ENCODE measurements at regions not wholly inside any gene's neighbourhood (a gene's known extent, or its start where the extent isn't known, plus 50 kb on each side); places are given as distances from the start of the nearest gene placed in this dataset.

GRCh38 chr7:16038906-16039305, 352.4 kb upstream of the MEOX2 start:
- POLR2A ChIA-PET (ENCODE audit: low non-redundant PET): no interaction called here
- intact Hi-C loops (cut with micrococcal nuclease; ENCODE audit: unreplicated experiment): no loop called here

GRCh38 chr7:16035392-16035791, 348.9 kb upstream of the MEOX2 start:
- intact Hi-C loops (cut with micrococcal nuclease; ENCODE audit: unreplicated experiment): no loop called here
- no peaks in the 10 kb centered on the region for H3K9me3 ChIP-seq (ENCODE audit: low read depth, low read length, poor library complexity, severe bottlenecking)
- ChIA-PET POLR2A (ENCODE audit: low non-redundant PET) (no interaction called here), CTCF (no interaction called here)
- TF ChIP-seq EZH2 (IDR thresholded peaks at IDR 0.05; ENCODE audit: borderline replicate concordance, low read depth, low read length, poor library complexity, severe bottlenecking): no peak
- TF ChIP-seq, protein P1, sequence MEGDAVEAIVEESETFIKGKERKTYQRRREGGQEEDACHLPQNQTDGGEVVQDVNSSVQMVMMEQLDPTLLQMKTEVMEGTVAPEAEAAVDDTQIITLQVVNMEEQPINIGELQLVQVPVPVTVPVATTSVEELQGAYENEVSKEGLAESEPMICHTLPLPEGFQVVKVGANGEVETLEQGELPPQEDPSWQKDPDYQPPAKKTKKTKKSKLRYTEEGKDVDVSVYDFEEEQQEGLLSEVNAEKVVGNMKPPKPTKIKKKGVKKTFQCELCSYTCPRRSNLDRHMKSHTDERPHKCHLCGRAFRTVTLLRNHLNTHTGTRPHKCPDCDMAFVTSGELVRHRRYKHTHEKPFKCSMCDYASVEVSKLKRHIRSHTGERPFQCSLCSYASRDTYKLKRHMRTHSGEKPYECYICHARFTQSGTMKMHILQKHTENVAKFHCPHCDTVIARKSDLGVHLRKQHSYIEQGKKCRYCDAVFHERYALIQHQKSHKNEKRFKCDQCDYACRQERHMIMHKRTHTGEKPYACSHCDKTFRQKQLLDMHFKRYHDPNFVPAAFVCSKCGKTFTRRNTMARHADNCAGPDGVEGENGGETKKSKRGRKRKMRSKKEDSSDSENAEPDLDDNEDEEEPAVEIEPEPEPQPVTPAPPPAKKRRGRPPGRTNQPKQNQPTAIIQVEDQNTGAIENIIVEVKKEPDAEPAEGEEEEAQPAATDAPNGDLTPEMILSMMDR (conservative IDR thresholded peaks at IDR 0.05; ENCODE audit: low read depth, low read length): no peak
- no peak for DNase-seq (ENCODE audit: low spot score)
- no peak overlapping the region for H3K27ac ChIP-seq (ENCODE audit: low read depth, low read length, poor library complexity, severe bottlenecking)
- H3K36me3 ChIP-seq (ENCODE audit: insufficient read depth, low read length, poor library complexity, severe bottlenecking): no peaks in the 10 kb centered on the region
- H3K4me1 ChIP-seq (ENCODE audit: insufficient read depth, low read length, poor library complexity, severe bottlenecking): no peaks in the 10 kb centered on the region
- no peak overlapping the region for H3K4me3 ChIP-seq (ENCODE audit: low read depth, low read length, poor library complexity, severe bottlenecking)
- H3K27me3 ChIP-seq (replicated peaks; ENCODE audit: insufficient read depth, low read depth, low read length, poor library complexity): peaks cover 3% of the 10 kb centered on the region
- no TSS peak for BruUV-seq (replicated peaks)

More at GRCh38 chr7:16038906-16039305, 352.4 kb upstream of the MEOX2 start:
- Histone ChIP-seq H3K9me3 (ENCODE audit: low read depth, low read length, poor library complexity, severe bottlenecking) (no peaks in the 10 kb centered on the region), H3K27ac (ENCODE audit: low read depth, low read length, poor library complexity, severe bottlenecking) (no peak overlapping the region), H3K27me3 (replicated peaks; ENCODE audit: insufficient read depth, low read depth, low read length, poor library complexity) (peaks cover 3% of the 10 kb centered on the region), H3K4me3 (ENCODE audit: low read depth, low read length, poor library complexity, severe bottlenecking) (no peak overlapping the region), H3K36me3 (ENCODE audit: insufficient read depth, low read length, poor library complexity, severe bottlenecking) (no peaks in the 10 kb centered on the region), H3K4me1 (ENCODE audit: insufficient read depth, low read length, poor library complexity, severe bottlenecking) (no peaks in the 10 kb centered on the region)
- no peak for TF ChIP-seq EZH2 (IDR thresholded peaks at IDR 0.05; ENCODE audit: borderline replicate concordance, low read depth, low read length, poor library complexity, severe bottlenecking)
- TF ChIP-seq, protein P1 (conservative IDR thresholded peaks at IDR 0.05; ENCODE audit: low read depth, low read length): no peak
- BruUV-seq (replicated peaks): no TSS peak
- CTCF ChIA-PET: no interaction called here
- no peak for DNase-seq (ENCODE audit: low spot score)

DNA sequence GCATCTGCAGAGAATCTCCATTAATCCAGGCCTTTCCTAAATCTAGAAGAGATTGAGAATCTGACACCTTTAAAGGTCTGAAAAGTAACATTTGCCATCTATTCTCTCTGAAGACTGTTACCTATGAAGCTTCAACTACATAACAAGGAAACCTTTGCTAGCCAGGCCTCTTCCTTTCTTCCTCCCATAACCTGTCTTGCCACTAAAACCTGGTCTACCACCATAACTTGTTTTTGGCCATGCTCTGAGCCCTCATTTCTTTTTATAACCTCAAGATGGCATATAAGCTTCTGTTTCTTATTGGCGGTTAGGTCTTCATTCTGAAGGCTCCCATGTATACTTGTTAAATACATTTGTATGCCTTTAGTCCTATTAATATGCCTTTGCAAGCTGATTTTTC, 348.4 kb upstream of the MEOX2 start:
- CTCF ChIA-PET: no interaction called here
- POLR2A ChIA-PET (ENCODE audit: low non-redundant PET): no interaction called here

More for the DNA sequence above, 348.4 kb upstream of the MEOX2 start:
- intact Hi-C loops (cut with micrococcal nuclease; ENCODE audit: unreplicated experiment): no loop called here
- BruUV-seq (replicated peaks): no TSS peak
- Histone ChIP-seq H3K27ac (ENCODE audit: low read depth, low read length, poor library complexity, severe bottlenecking) (no peak overlapping the region), H3K27me3 (replicated peaks; ENCODE audit: insufficient read depth, low read depth, low read length, poor library complexity) (peaks cover 3% of the 10 kb centered on the region), H3K4me3 (ENCODE audit: low read depth, low read length, poor library complexity, severe bottlenecking) (no peak overlapping the region), H3K4me1 (ENCODE audit: insufficient read depth, low read length, poor library complexity, severe bottlenecking) (no peaks in the 10 kb centered on the region), H3K36me3 (ENCODE audit: insufficient read depth, low read length, poor library complexity, severe bottlenecking) (no peaks in the 10 kb centered on the region), H3K9me3 (ENCODE audit: low read depth, low read length, poor library complexity, severe bottlenecking) (no peaks in the 10 kb centered on the region)
- DNase-seq (ENCODE audit: low spot score): no peak
- TF ChIP-seq, protein P1 (conservative IDR thresholded peaks at IDR 0.05; ENCODE audit: low read depth, low read length): no peak
- no peak for TF ChIP-seq EZH2 (IDR thresholded peaks at IDR 0.05; ENCODE audit: borderline replicate concordance, low read depth, low read length, poor library complexity, severe bottlenecking)

All from A673 (cell line).